HUDEP-2 (cell line): ENCODE measurements at regions not wholly inside any gene's neighbourhood (a gene's known extent, or its start where the extent isn't known, plus 50 kb on each side); places are given as distances from the start of the nearest gene placed in this dataset.
A peak's percentile ranks its signal among the peaks of the same experiment; 100 is the strongest.

ENCODE experiments used
- DNase-seq, 76 experiments: peaks; one replicate each; lab custom pipeline; 2025; ENCODE audit not compliant: unreplicated experiment in 76 of 76; lab: John Stamatoyannopoulos, UW

DNA sequence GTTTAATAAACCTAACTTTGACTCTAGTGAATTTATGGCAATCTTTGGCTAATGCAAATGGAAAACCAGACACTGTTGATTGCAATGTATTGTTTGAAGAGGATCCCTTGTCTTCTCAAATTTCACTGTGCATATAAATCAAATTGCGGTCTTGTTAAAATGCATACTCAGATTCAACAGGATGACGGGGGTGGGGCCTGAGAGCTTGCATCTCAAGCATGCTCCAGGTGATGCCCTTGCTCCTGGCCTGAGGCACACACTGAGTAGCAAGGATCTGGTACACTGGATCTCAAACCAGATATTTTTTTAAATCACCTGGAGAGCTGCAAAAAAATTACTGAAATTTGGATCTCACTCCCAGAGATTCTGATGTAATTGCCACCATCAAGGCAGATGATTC, 463.7 kb downstream of the DNAH5 start:
- DNase-seq = no peak

- DNase-seq = peak in 4 of 76 experiments; percentile 0 to 18 (median 2)
Observed at GRCh38 chr5:13478831-13479465, 465.5 kb downstream of the DNAH5 start.

GRCh38 chr5:13477118-13477737, 467.3 kb downstream of the DNAH5 start:
- DNase-seq = no peak

DNA sequence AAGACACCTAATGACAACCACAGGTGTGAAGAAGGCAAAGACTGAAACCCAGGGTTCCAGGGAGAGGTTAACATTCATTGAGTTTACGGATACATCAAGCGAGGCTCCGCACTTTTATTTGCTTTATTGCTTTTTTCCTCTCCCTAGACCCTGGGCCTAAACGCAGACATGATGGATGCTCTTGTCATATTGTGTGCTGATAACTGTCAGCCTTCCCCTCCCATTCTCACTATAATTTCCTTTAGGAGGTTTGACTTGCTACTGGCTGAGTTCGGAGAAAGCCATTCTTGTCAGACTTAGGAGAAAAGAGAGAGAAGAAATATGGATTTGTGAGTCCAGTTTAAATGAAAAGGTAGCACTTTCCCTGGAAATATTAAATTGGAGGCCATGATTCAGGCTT, 471.6 kb downstream of the DNAH5 start:
- DNase-seq = no peak

- no peak for DNase-seq
Observed at GRCh38 chr5:13470975-13471374, 473.5 kb downstream of the DNAH5 start.

DNA sequence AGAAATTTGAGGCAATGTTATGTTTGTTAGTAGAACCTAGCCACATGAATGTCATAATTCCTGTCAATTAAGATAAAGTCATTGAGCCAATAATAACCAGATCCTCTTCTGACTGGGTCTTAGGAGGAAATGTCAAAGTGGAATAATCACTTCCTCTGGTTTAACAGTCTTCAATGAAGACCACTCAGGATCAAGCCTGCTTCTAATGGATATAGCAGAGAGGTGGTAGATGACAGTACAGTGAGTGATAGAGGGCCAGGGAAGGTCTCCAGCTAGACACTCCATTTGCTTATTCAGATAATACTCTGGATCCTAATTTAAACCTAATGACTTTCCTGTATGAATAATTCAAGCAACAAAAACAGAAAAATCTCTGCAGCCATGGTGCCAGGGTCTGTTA, 474.2 kb downstream of the DNAH5 start:
- no peak for DNase-seq

DNA sequence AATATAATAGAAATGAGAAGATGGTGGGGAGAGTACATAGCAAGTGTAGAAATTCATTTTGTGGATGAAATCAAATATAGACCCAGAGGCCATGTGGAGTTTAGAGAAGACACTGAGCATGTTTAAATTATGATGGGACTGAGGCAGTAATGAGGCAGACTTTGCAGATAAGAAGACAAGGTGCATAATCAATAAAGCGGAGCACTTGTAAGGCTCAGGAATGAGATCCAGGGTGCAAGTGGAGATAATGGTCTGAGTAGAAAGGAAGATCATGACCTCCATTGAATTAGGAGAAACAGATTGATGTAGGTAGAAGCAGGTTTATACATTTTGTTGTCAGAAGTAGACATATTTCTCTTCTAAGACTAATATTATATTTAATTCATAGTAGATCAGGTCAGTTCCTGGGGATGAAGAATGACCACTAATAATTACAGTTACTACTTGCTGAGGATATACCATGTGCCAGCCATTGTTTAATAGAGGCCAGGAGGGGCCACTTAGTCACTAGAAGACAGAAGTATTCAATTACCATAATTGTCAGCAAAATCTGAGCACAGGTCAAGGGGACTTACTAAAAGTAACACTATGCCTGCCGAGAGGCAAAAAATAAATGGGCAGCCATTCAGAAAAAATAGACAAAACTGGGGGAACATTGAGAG, 479.8 kb downstream of the DNAH5 start:
- DNase-seq = no peak

- DNase-seq = no peak
Observed at GRCh38 chr5:13460587-13460986, 483.9 kb downstream of the DNAH5 start.

DNA sequence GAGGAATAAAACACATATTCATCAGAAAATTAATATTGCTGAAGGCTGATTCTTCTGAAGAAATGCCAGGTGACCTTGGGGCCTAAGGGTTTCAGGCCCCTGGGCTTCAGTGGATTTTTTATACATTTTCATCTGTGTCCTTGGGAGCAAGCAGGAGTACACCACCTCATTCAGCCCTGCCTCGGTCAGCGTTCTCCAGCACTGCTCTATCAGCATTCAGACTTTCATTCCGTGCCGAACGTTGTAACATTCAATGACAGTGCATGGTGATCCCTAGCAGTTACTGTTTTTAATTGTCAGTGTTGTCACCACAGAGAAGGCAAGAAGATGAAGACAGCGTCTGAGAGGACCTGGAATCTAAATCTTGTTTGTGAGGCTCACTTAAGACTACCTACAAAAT, 490.4 kb downstream of the DNAH5 start:
- DNase-seq = no peak

DNA sequence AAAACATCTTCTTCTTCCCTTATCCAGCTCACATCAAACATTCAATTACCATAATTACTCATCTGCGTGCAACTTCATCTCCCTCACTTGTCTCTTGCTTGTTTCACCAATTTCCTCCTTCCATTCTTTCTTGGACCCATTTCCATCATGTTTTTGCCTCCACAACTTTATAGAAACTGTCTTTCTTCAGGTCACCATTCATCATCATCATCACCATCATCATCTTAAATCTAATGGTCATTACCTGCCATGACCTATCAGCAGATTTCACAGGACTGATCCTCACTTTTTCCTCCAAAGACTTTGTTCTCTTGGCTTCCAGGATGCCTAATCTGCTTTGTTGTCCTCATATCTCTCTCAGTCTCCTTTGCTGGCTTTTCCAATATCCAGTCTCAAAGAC, 495.6 kb downstream of the DNAH5 start:
- no peak for DNase-seq

- DNase-seq = no peak
Observed at GRCh38 chr5:13439430-13439829, 505.1 kb downstream of the DNAH5 start.

- DNase-seq = no peak
Observed at GRCh38 chr5:13427827-13428557, 516.5 kb downstream of the DNAH5 start.

GRCh38 chr5:13412040-13412595, 532.4 kb downstream of the DNAH5 start:
- no peak for DNase-seq

- DNase-seq = no peak
Observed at GRCh38 chr5:13408616-13409015, 535.9 kb downstream of the DNAH5 start.

DNA sequence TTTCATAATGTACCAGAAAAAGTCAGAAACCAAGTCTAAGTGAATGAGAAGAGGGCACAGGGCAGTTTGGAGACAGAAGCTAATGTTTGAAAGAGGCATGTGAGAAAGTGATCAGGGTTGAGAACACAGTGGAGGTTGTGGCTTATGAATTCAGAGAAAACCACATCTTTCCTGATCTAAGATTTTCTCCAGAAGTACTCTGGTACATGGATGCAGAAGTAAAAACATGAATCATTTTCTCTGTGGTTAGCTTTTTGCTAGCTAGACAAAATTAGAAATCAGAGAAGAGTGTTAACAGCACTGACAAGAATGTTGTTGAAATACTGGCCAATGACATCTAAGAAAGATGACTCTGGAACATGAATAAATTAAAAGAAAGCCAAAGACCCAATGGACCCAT, 541.1 kb downstream of the DNAH5 start:
- no peak for DNase-seq

- DNase-seq = no peak
Observed at GRCh38 chr5:13385066-13385465, 559.4 kb downstream of the DNAH5 start.

GRCh38 chr5:13382232-13382631, 562.3 kb downstream of the DNAH5 start:
- DNase-seq = no peak

DNA sequence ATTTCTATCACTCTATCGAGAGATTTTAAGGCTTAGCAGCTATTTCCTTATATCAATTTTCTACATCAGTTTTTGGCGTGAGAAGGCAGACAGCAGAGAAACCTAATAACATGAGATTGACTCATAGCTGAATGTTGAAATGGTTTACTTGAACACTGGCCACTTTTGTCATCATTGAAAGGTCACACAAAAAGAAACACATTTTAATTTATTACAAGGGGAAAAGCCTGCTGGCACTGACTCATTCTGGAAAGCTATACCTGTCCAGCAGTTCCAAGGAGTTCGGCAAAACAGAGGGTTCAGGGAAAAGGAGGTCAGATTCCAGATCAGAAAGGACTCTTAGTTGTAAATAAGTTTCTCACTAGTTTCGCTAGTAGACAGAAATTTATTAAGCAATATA, 566.4 kb downstream of the DNAH5 start:
- DNase-seq = no peak

GRCh38 chr5:13359344-13359743, 585.1 kb downstream of the DNAH5 start:
- DNase-seq = no peak

DNA sequence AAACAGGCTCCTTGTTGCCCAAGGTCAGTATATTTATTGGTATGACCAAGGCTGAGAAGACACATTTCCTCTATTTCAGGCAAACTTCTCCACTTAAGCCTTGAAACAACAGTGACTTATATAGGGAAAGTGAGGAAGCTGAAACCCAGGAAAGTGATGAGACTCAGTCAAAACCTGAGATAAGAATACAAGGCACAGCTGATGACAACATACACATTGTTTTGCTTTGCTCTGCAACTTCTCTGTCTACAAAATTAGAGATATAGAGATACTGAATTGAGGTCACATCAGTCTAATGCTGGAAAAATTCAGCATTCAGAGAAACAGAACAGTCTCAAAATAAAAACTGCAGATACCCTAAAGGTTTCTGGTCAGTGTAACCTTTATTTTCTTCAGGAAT, 586.1 kb downstream of the DNAH5 start:
- DNase-seq = no peak

DNA sequence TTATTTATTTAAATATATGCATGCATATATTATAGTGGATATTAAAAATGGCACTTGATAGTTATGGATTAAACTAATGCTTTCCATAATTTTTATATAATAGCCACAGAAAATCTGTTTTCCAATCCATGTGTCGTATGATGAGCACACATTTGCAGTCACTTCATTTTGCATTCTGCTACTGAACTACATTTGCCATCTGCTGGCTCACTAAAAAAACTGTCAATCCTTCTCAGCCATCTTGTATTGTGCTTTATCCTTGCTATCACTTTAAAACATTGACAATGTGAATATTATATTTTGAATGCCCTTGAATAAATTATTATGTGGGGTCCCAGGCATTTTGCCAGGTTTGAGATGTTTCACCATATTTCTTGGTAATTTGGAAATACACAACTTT, 586.6 kb downstream of the DNAH5 start:
- no peak for DNase-seq
